ENCODE measurements at regions not wholly inside any gene's neighbourhood (a gene's known extent, or its start where the extent isn't known, plus 50 kb on each side); places are given as distances from the start of the nearest gene placed in this dataset.

DNA sequence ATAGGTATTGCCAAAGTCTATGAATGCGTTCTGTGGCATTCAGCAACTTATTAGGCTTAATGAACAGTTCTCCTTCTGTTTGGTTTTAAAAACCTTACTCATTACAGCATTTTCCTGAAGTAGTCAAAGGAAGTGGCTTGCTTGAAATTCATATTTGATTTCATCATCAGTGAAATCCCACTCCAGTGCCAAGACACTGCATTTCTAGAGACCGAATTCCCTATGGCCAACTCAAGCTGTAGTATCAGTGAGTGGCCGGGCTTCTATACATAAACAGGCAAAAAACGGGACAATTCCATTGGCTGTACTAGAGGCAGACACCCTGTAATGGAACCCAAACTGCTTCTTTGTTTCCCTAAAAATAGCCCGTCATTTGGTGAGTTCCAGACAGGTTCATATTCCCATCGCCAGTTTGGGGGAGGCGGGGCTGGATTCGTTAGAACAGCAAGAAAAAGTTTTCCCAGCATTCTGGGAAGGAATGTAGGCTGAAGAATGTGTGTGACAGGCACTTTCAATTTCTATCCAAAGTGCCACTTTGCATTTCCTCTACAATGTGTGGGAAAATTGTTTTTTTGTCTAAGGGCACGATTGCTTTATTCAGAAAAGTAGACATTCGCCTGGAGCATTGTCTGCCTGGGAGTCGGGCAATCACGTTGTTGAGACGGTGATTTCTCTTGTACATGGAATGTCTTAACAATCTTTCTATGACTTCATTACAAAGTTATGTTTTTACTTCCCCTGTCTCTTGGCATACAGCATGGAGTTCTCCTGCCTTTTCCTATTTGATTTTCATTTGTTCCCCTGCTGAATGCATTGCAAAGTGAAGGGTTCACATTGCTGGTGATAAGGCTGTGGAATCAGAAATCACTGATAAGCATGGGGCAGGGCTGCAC lies 141.8 kb upstream of the MAST4 start:
- Histone ChIP-seq H3K4me3 (ENCODE audit: low read depth, low read length) (no peak overlapping the region), H3K27me3 (no peaks in the 10 kb centered on the region), H3K4me1 (no peaks in the 10 kb centered on the region; the same call in 1 of the 2 replicates), H3K36me3 (no peaks in the 10 kb centered on the region), H3K9me3 (no peaks in the 10 kb centered on the region; the same call in 1 of the 2 replicates)
- no peak for TF ChIP-seq CTCF (IDR thresholded peaks at IDR 0.05; ENCODE audit: low read depth, low read length)
- no peak for DNase-seq

DNA sequence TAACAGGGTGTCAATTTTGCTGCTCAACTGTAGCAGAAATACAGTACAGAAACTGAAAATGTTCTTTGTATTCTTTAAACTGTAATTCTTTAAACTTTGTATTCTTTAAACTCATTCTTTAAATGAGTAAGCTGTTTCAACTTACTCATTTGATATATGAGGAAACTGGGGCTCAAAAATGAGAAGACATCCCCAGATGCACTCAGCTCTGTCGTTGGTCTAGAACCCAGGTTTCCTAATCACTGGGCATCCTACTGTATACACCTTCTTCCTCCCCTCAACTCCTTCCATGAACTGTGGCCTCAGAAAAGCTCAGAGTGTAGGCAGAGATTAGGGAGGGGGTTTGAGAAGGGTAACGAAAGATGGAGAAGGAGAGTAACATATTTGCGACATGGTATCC lies 136.5 kb upstream of the MAST4 start:
- no peaks in the 10 kb centered on the region for H3K9me3 ChIP-seq
- no peaks in the 10 kb centered on the region for H3K36me3 ChIP-seq
- no peak for DNase-seq
- H3K4me1 ChIP-seq = no peaks in the 10 kb centered on the region; the same call in 1 of the 2 replicates
- no peak for TF ChIP-seq CTCF (IDR thresholded peaks at IDR 0.05; ENCODE audit: low read depth, low read length)
- H3K27me3 ChIP-seq = no peaks in the 10 kb centered on the region
- H3K4me3 ChIP-seq (ENCODE audit: low read depth, low read length) = no peak overlapping the region

- Histone ChIP-seq H3K9me3 (no peaks in the 10 kb centered on the region), H3K4me1 (no peaks in the 10 kb centered on the region), H3K27me3 (no peaks in the 10 kb centered on the region), H3K36me3 (no peaks in the 10 kb centered on the region), H3K4me3 (ENCODE audit: low read depth, low read length) (no peak overlapping the region)
- no peak for DNase-seq
- TF ChIP-seq CTCF (IDR thresholded peaks at IDR 0.05; ENCODE audit: low read depth, low read length) = no peak
Observed at GRCh38 chr5:66467564-66467963, 128.6 kb upstream of the MAST4 start.

DNA sequence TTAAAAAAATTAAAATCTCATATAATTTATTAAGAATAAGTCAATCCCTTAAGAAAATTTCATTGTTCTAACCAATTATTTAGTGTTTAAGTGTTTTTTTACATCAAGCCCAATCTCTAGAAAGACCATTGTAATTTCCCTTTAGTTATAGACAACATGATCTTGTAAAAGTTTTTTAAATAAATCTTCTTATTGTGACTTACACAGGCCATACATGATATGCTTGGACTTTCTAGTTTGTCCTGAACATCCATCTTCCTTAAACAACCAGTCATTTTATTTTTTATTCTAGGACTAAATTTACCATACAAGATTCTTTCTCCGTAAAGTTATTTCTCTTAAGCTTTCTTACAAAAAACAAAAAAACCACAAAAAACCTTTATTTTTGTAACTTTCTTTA lies 126.5 kb upstream of the MAST4 start:
- no peak for DNase-seq
- Histone ChIP-seq H3K9me3 (no peaks in the 10 kb centered on the region), H3K4me3 (ENCODE audit: low read depth, low read length) (no peak overlapping the region), H3K36me3 (no peaks in the 10 kb centered on the region), H3K4me1 (no peaks in the 10 kb centered on the region), H3K27me3 (no peaks in the 10 kb centered on the region)
- TF ChIP-seq CTCF (IDR thresholded peaks at IDR 0.05; ENCODE audit: low read depth, low read length) = no peak

DNA sequence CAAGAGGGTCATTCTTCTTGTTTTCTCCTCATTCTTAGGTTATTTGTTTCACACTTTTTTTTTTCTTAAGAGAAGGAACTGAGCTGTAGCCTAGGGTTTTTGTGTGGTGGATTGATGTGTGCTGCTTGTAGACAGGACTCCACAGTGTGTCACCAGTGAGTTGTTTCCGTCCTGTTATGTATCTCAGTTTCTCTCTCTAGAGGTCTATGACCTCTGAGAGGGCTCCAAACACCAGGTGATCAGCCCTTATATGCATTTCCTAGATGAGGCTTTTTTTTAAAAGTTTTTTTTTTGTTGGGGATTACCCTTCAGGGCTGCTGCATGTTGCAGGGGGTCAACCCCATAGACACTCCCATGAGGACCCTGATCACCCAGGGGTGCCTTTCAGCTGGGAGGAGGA lies 124.2 kb upstream of the MAST4 start:
- no peak for TF ChIP-seq CTCF (IDR thresholded peaks at IDR 0.05; ENCODE audit: low read depth, low read length)
- Histone ChIP-seq H3K4me1 (no peaks in the 10 kb centered on the region), H3K4me3 (ENCODE audit: low read depth, low read length) (no peak overlapping the region), H3K9me3 (no peaks in the 10 kb centered on the region), H3K36me3 (no peaks in the 10 kb centered on the region), H3K27me3 (no peaks in the 10 kb centered on the region)
- no peak for DNase-seq

GRCh38 chr5:66475731-66476130 lies 120.5 kb upstream of the MAST4 start:
- no peak for TF ChIP-seq CTCF (IDR thresholded peaks at IDR 0.05; ENCODE audit: low read depth, low read length)
- Histone ChIP-seq H3K36me3 (no peaks in the 10 kb centered on the region), H3K4me1 (no peaks in the 10 kb centered on the region), H3K27me3 (no peaks in the 10 kb centered on the region), H3K9me3 (no peaks in the 10 kb centered on the region; the same call in 1 of the 2 replicates), H3K4me3 (ENCODE audit: low read depth, low read length) (no peak overlapping the region)
- no peak for DNase-seq

Measured in BE2C (cell line).